ENCODE measurements at regions not wholly inside any gene's neighbourhood (a gene's known extent, or its start where the extent isn't known, plus 50 kb on each side); places are given as distances from the start of the nearest gene placed in this dataset.

- CTCF ChIA-PET: no interaction called here
- Histone ChIP-seq H3K9me3 (ENCODE audit: control insufficient read depth, insufficient read depth, low read depth, low read length) (no peaks in the 10 kb centered on the region), H3K4me1 (ENCODE audit: control insufficient read depth, insufficient read depth, low read length) (no peaks in the 10 kb centered on the region; the same call in 1 of the 2 replicates), H3K4me3 (ENCODE audit: low read depth in 2 of 2, low read length in 2 of 2) (no peak overlapping the region), H3K27me3 (ENCODE audit: control insufficient read depth, insufficient read depth, low read length) (no peaks in the 10 kb centered on the region), H3K36me3 (ENCODE audit: control insufficient read depth, insufficient read depth, low read length) (no peaks in the 10 kb centered on the region), H3K27ac (ENCODE audit: low read length) (no peak overlapping the region)
- in situ Hi-C loops (cut with HindIII; ENCODE audit: low pct_unique_long_range_greater_than_20kb, low sequenced_read_pairs): no loop called here
- ATAC-seq (no peak), DNase-seq (ENCODE audit: low read depth, low spot score) (no peak)
- POLR2A ChIA-PET: no interaction called here
- BruUV-seq (replicated peaks): TSS peak; percentile 41
- intact Hi-C loops (cut with micrococcal nuclease; ENCODE audit: unreplicated experiment): loop anchor here (5.0 kb wide), 1 partner anchor 328 kb away; no protein-coding TSS in a partner anchor
- TF ChIP-seq CTCF (IDR thresholded peaks at IDR 0.05): no peak
- no peak for TF ChIP-seq REST (IDR thresholded peaks at IDR 0.05; ENCODE audit: insufficient read depth in 1 of 2, low read depth in 2 of 2, low read length in 1 of 2)
- no peak for TF ChIP-seq POLR2AphosphoS5 (IDR thresholded peaks at IDR 0.05; ENCODE audit: low read depth, low read length)
- no peak for TF ChIP-seq TCF7L2 (IDR thresholded peaks at IDR 0.05; ENCODE audit: low read depth, low read length)
- TF ChIP-seq SIN3A (IDR thresholded peaks at IDR 0.05; ENCODE audit: borderline replicate concordance, insufficient read depth, low read depth, low read length): no peak
Measured at GRCh38 chrX:45840411-45840950, 639.8 kb upstream of the DIPK2B start.

- Histone ChIP-seq H3K4me3 (ENCODE audit: low read depth in 2 of 2, low read length in 2 of 2) (no peak overlapping the region), H3K9me3 (ENCODE audit: control insufficient read depth, insufficient read depth, low read depth, low read length) (no peaks in the 10 kb centered on the region), H3K4me1 (ENCODE audit: control insufficient read depth, insufficient read depth, low read length) (peaks cover 3% of the 10 kb centered on the region), H3K36me3 (ENCODE audit: control insufficient read depth, insufficient read depth, low read length) (peaks cover 2% of the 10 kb centered on the region; the same call in 1 of the 2 replicates), H3K27ac (ENCODE audit: low read length) (no peak overlapping the region), H3K27me3 (ENCODE audit: control insufficient read depth, insufficient read depth, low read length) (no peaks in the 10 kb centered on the region)
- in situ Hi-C loops (cut with HindIII; ENCODE audit: low pct_unique_long_range_greater_than_20kb, low sequenced_read_pairs): no loop called here
- BruUV-seq (replicated peaks): no TSS peak
- ATAC-seq (no peak), DNase-seq (ENCODE audit: low read depth, low spot score) (no peak)
- ChIA-PET POLR2A (no interaction called here), CTCF (no interaction called here)
- intact Hi-C loops (cut with micrococcal nuclease; ENCODE audit: unreplicated experiment): no loop called here
- TF ChIP-seq REST (IDR thresholded peaks at IDR 0.05; ENCODE audit: insufficient read depth in 1 of 2, low read depth in 2 of 2, low read length in 1 of 2): no peak
Measured at GRCh38 chrX:45830343-45830742, 629.7 kb upstream of the DIPK2B start.

All from Panc1 (cell line).